ENCODE measurements at regions not wholly inside any gene's neighbourhood (a gene's known extent, or its start where the extent isn't known, plus 50 kb on each side); places are given as distances from the start of the nearest gene placed in this dataset.

DNA sequence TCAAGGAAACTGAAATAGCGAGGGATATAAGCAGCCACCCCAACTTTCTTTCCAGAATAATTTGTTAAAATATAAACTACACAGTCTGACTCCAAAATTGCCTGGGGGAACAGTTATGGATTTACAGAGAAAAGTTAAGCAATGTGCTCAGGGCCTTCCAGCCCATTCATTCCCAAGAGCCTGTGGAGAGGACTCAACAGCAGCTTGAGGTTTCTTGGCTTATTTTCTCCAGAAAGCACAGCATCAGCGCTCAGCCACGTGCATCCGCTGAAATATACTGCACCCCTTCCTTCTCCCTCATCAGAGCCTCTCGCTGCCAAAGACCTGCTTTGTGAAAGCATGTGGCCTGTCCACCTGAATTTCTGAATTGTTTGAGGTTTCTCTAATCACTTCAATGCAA is 375.2 kb upstream of the VWC2 start:
- TF ChIP-seq, protein P1, sequence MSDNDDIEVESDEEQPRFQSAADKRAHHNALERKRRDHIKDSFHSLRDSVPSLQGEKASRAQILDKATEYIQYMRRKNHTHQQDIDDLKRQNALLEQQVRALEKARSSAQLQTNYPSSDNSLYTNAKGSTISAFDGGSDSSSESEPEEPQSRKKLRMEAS (CRISPR knock-in tag; IDR thresholded peaks at IDR 0.05) = no peak
- no peak for TF ChIP-seq NR3C1 (CRISPR knock-in tag; conservative IDR thresholded peaks at IDR 0.05; ENCODE audit: low read depth)
- TF ChIP-seq, protein P2, sequence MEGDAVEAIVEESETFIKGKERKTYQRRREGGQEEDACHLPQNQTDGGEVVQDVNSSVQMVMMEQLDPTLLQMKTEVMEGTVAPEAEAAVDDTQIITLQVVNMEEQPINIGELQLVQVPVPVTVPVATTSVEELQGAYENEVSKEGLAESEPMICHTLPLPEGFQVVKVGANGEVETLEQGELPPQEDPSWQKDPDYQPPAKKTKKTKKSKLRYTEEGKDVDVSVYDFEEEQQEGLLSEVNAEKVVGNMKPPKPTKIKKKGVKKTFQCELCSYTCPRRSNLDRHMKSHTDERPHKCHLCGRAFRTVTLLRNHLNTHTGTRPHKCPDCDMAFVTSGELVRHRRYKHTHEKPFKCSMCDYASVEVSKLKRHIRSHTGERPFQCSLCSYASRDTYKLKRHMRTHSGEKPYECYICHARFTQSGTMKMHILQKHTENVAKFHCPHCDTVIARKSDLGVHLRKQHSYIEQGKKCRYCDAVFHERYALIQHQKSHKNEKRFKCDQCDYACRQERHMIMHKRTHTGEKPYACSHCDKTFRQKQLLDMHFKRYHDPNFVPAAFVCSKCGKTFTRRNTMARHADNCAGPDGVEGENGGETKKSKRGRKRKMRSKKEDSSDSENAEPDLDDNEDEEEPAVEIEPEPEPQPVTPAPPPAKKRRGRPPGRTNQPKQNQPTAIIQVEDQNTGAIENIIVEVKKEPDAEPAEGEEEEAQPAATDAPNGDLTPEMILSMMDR (IDR thresholded peaks at IDR 0.05) = no peak
- no peak for TF ChIP-seq ESRRA (CRISPR knock-in tag; IDR thresholded peaks at IDR 0.05; ENCODE audit: borderline replicate concordance)
- no peak for TF ChIP-seq ZBTB43 (CRISPR knock-in tag; IDR thresholded peaks at IDR 0.05)
- no peak for TF ChIP-seq GABPB1 (CRISPR knock-in tag; IDR thresholded peaks at IDR 0.05)
